ENCODE measurements at regions not wholly inside any gene's neighbourhood (a gene's known extent, or its start where the extent isn't known, plus 50 kb on each side); places are given as distances from the start of the nearest gene placed in this dataset.

GRCh38 chr5:89694026-89694550 lies 715.5 kb downstream of the CETN3 start:
- no peak for TF ChIP-seq POLR2A (IDR thresholded peaks at IDR 0.05)
- no peak for TF ChIP-seq CTCF (IDR thresholded peaks at IDR 0.05)
- TF ChIP-seq POLR2AphosphoS5 (IDR thresholded peaks at IDR 0.05): no peak
- no peak for TF ChIP-seq EP300 (IDR thresholded peaks at IDR 0.05)
